NT2/D1 (cell line): ENCODE measurements at regions not wholly inside any gene's neighbourhood (a gene's known extent, or its start where the extent isn't known, plus 50 kb on each side); places are given as distances from the start of the nearest gene placed in this dataset.

Experiments
- SUZ12 ChIP-seq: IDR thresholded peaks from 2 replicates; pipeline ENCODE4 v1.6.1; 2011; ENCODE audit not compliant: insufficient read length, insufficient read depth; ENCODE audit errors: extremely low read depth
- ZNF274 ChIP-seq: IDR thresholded peaks from 2 replicates; pipeline ENCODE4 v1.6.1; 2011; ENCODE audit warnings: mild to moderate bottlenecking, low read depth, low read length

- no peak for TF ChIP-seq ZNF274
- no peak for TF ChIP-seq SUZ12
Measured at GRCh38 chr11:15673408-15673831, 558.7 kb downstream of the INSC start.
